OCI-LY7 (cell line): ENCODE measurements at regions not wholly inside any gene's neighbourhood (a gene's known extent, or its start where the extent isn't known, plus 50 kb on each side); places are given as distances from the start of the nearest gene placed in this dataset.

Experiments used
- EZH2phosphoT487 ChIP-seq: fragments of 200-600 bp; sonication (generic); IDR thresholded peaks from 2 replicates; pipeline ENCODE4 v1.6.1; 2018; ENCODE audit warnings: low read depth, borderline replicate concordance, mild to moderate bottlenecking, mixed run types, antibody characterized with exemption, low read length, moderate library complexity, mixed read lengths
- TF ChIP-seq, protein P1 (sequence below): fragments of 200-600 bp; sonication (generic); conservative IDR thresholded peaks from 2 replicates; pipeline ENCODE4 v1.5.1; 2014; ENCODE audit warnings: mild to moderate bottlenecking, antibody characterized with exemption, low read length, moderate library complexity, mixed read lengths

DNA sequence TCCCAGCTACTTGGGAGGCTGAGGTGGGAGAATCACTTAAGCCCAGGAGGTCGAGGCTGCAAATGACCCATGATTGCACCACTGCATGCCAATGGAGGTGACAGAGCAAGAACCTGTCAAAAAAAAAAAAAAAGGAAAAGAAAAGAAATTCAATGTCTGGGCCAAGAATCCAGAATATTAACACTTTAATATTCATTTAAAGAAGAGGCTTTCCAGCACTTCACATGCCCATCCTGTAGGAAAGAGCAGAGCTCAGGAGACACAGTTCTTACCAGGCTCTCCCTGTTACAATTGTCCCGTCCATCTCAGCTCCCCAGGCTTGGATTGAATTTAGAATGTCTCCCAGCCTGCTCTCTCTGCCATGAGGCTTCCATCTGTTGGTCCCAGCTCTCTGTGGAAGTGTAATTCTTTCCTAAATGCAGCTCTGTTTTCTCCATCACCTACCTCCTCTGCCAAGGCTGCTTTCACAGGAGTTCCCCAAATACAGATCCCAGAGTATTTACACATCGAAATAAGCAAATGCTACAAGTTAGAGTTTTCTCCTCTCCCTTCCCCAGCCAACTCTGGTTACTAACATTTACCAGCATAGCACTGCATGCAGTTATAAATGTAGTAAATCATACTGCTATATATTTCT lies 116.6 kb upstream of the CDC42BPA start:
- TF ChIP-seq, protein P1, sequence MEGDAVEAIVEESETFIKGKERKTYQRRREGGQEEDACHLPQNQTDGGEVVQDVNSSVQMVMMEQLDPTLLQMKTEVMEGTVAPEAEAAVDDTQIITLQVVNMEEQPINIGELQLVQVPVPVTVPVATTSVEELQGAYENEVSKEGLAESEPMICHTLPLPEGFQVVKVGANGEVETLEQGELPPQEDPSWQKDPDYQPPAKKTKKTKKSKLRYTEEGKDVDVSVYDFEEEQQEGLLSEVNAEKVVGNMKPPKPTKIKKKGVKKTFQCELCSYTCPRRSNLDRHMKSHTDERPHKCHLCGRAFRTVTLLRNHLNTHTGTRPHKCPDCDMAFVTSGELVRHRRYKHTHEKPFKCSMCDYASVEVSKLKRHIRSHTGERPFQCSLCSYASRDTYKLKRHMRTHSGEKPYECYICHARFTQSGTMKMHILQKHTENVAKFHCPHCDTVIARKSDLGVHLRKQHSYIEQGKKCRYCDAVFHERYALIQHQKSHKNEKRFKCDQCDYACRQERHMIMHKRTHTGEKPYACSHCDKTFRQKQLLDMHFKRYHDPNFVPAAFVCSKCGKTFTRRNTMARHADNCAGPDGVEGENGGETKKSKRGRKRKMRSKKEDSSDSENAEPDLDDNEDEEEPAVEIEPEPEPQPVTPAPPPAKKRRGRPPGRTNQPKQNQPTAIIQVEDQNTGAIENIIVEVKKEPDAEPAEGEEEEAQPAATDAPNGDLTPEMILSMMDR = no peak
- no peak for TF ChIP-seq EZH2phosphoT487
